ENCODE measurements at regions not wholly inside any gene's neighbourhood (a gene's known extent, or its start where the extent isn't known, plus 50 kb on each side); places are given as distances from the start of the nearest gene placed in this dataset.

GRCh38 chr7:16170671-16171070, 250.7 kb downstream of the CRPPA start:
- TF ChIP-seq REST (IDR thresholded peaks at IDR 0.05; ENCODE audit: insufficient read depth in 1 of 2, low read depth in 2 of 2, low read length in 1 of 2) (no peak), TCF7L2 (IDR thresholded peaks at IDR 0.05; ENCODE audit: low read depth, low read length) (no peak), POLR2AphosphoS5 (IDR thresholded peaks at IDR 0.05; ENCODE audit: low read depth, low read length) (no peak)

Data from Panc1 (cell line).